GM19324 (cell line): ENCODE measurements at regions not wholly inside any gene's neighbourhood (a gene's known extent, or its start where the extent isn't known, plus 50 kb on each side); places are given as distances from the start of the nearest gene placed in this dataset.

Source experiments
- ATAC-seq: cut with Tn5 transposase; IDR thresholded peaks from one replicate; pipeline ENCODE4 v1.9.1; 2021; ENCODE audit warnings: mild to moderate bottlenecking, moderate library complexity; ENCODE audit not compliant: unreplicated experiment, low FRiP score

- ATAC-seq, result no peak
These were observed 102.4 kb upstream of the E2F7 start for GRCh38 chr12:77167801-77168200.

- no peak for ATAC-seq
These were observed 101.3 kb upstream of the E2F7 start for GRCh38 chr12:77166696-77167095.

GRCh38 chr12:77163074-77164038 lies 98.0 kb upstream of the E2F7 start:
- ATAC-seq, result no peak

GRCh38 chr12:77161944-77162343 lies 96.6 kb upstream of the E2F7 start:
- no peak for ATAC-seq

- no peak for ATAC-seq
These were observed 95.6 kb upstream of the E2F7 start for GRCh38 chr12:77160931-77161330.

GRCh38 chr12:77153706-77154105 lies 88.3 kb upstream of the E2F7 start:
- no peak for ATAC-seq

GRCh38 chr12:77152623-77153193 lies 87.3 kb upstream of the E2F7 start:
- ATAC-seq, result no peak

GRCh38 chr12:77151030-77151429 lies 85.7 kb upstream of the E2F7 start:
- no peak for ATAC-seq

- ATAC-seq, result no peak
These were observed 68.2 kb upstream of the E2F7 start for GRCh38 chr12:77133566-77133965.

GRCh38 chr12:77131977-77132490 lies 66.7 kb upstream of the E2F7 start:
- no peak for ATAC-seq

- no peak for ATAC-seq
These were observed 64.8 kb upstream of the E2F7 start for GRCh38 chr12:77130193-77130592.

- ATAC-seq, result no peak
These were observed 59.4 kb upstream of the E2F7 start for GRCh38 chr12:77124767-77125166.

GRCh38 chr12:77122661-77123060 lies 57.3 kb upstream of the E2F7 start:
- ATAC-seq, result no peak

GRCh38 chr12:77122236-77122635 lies 56.9 kb upstream of the E2F7 start:
- no peak for ATAC-seq

GRCh38 chr12:77120156-77121085 lies 55.1 kb upstream of the E2F7 start:
- ATAC-seq, result no peak

- ATAC-seq, result no peak
These were observed 53.3 kb upstream of the E2F7 start for GRCh38 chr12:77118696-77119095.

- no peak for ATAC-seq
These were observed 50.9 kb upstream of the E2F7 start for GRCh38 chr12:77116277-77116676.

- ATAC-seq, result no peak
These were observed 50.1 kb upstream of the E2F7 start for GRCh38 chr12:77115471-77115870.
